ENCODE measurements at regions not wholly inside any gene's neighbourhood (a gene's known extent, or its start where the extent isn't known, plus 50 kb on each side); places are given as distances from the start of the nearest gene placed in this dataset.

- TF ChIP-seq CTCF (IDR thresholded peaks at IDR 0.05; ENCODE audit: insufficient read depth, low read depth, low read length), result no peak
- no peak for TF ChIP-seq EZH2 (IDR thresholded peaks at IDR 0.05; ENCODE audit: insufficient read depth, low read length)
Measured at GRCh38 chr6:100999034-100999597, 118.0 kb upstream of the ASCC3 start.
